Heart left ventricle (tissue), 13 donors: ENCODE measurements at regions not wholly inside any gene's neighbourhood (a gene's known extent, or its start where the extent isn't known, plus 50 kb on each side); places are given as distances from the start of the nearest gene placed in this dataset.

Experiments
- POLR2A ChIP-seq, 2 donors: fragments of 450-650 bp; IDR thresholded peaks; one replicate each; pipeline ENCODE4 v1.6.1; 2017; ENCODE audit warnings: antibody characterized with exemption in 2 of 2, mild to moderate bottlenecking in 2 of 2, moderate library complexity in 2 of 2
- TF ChIP-seq, protein P1 (sequence below), 12 donors: fragments of 200-600 bp; sonication (generic) in 4 of 12; IDR thresholded peaks; one replicate each; pipeline versions ENCODE4 v1.5.0 to v1.8.0; 2018 to 2022; ENCODE audit warnings: antibody characterized with exemption in 12 of 12, mild to moderate bottlenecking in 5 of 12
- donor health status: ischemic (EF 13 %, LVEDD 7.1; RV severe dilation, severe dysfunction).
- donor health status: DM: no; HTN: yes; CAD: no.
- donor health status: DM: no; HTN: no; CAD: no.
- donor health status: ischemic (EF 25% LVEDD 6.9; RV normal size, moderate dysfunction).
- donor health status: ischemic (EF 25% LVEDD 5.7; RV mildly dilated, moderate dysfunction).
- donor health status: ischemic (EF 35%, LVEDD 5.7; RV mildly dilated, moderate dysfunction).
- donor health status: nonischemic (EF 11% LVEDD 7.7; RV severe dilation, severe dysfunction).
- donor health status: DM: yes; HTN: yes; CAD: no.
- donor health status: PGD.
- donor health status: ischemic (EF 29% LVEDD 5.4; RV normal size, mild dysfunction).
- donor health status: nonischemic (EF 23%, LVEDD 6.1; RV moderate dilation, normal function).

DNA sequence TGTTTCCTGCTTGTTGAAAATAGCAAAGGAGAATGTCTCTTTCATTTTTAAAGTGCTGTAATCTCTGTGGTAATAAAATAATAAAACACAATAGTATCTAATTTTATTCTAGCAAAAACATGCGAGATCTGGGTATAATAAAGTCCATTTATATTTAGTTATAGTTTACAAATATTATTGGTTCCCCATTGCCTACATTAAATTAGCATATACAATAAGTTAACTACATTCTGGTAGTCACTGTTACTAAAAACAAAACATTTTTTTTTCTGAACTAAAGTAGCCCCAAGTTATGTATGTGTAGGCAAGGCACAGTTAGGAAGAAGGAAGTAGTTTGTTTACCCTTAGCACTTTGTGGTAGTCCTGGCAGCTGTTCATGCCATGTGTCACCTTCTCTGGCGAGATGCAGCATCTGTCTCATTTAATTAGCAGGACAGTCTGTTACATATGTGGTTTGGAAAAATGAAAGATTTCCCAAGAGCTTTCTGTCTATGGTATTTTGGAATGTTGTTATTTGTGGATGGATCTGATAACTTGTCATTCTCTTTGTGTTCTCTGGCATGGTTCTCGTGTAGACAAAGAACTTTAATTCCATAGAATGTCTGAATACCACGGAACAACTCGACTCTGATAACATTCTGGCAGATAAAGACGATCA, 231.3 kb upstream of the PITX2 start:
- TF ChIP-seq, protein P1, sequence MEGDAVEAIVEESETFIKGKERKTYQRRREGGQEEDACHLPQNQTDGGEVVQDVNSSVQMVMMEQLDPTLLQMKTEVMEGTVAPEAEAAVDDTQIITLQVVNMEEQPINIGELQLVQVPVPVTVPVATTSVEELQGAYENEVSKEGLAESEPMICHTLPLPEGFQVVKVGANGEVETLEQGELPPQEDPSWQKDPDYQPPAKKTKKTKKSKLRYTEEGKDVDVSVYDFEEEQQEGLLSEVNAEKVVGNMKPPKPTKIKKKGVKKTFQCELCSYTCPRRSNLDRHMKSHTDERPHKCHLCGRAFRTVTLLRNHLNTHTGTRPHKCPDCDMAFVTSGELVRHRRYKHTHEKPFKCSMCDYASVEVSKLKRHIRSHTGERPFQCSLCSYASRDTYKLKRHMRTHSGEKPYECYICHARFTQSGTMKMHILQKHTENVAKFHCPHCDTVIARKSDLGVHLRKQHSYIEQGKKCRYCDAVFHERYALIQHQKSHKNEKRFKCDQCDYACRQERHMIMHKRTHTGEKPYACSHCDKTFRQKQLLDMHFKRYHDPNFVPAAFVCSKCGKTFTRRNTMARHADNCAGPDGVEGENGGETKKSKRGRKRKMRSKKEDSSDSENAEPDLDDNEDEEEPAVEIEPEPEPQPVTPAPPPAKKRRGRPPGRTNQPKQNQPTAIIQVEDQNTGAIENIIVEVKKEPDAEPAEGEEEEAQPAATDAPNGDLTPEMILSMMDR (IDR thresholded peaks at IDR 0.05) = no peak
- no peak for TF ChIP-seq POLR2A (IDR thresholded peaks at IDR 0.05)
